ENCODE measurements at regions not wholly inside any gene's neighbourhood (a gene's known extent, or its start where the extent isn't known, plus 50 kb on each side); places are given as distances from the start of the nearest gene placed in this dataset.

- intact Hi-C loops (cut with micrococcal nuclease; ENCODE audit: unreplicated experiment) = no loop called here
- H3K4me1 ChIP-seq (ENCODE audit: insufficient read depth, low read length, poor library complexity, severe bottlenecking) = no peaks in the 10 kb centered on the region
- H3K4me3 ChIP-seq (ENCODE audit: low read depth, low read length, poor library complexity, severe bottlenecking) = no peak overlapping the region
- H3K36me3 ChIP-seq (ENCODE audit: insufficient read depth, low read length, poor library complexity, severe bottlenecking) = no peaks in the 10 kb centered on the region
- BruUV-seq (replicated peaks) = no TSS peak
- H3K27ac ChIP-seq (ENCODE audit: low read depth, low read length, poor library complexity, severe bottlenecking) = no peak overlapping the region
- H3K9me3 ChIP-seq (ENCODE audit: low read depth, low read length, poor library complexity, severe bottlenecking) = no peaks in the 10 kb centered on the region
- ChIA-PET CTCF (no interaction called here), POLR2A (ENCODE audit: low non-redundant PET) (no interaction called here)
- no peak for TF ChIP-seq EZH2 (IDR thresholded peaks at IDR 0.05; ENCODE audit: borderline replicate concordance, low read depth, low read length, poor library complexity, severe bottlenecking)
- TF ChIP-seq CTCF (conservative IDR thresholded peaks at IDR 0.05; ENCODE audit: low read depth, low read length) = no peak
- H3K27me3 ChIP-seq (replicated peaks; ENCODE audit: insufficient read depth, low read depth, low read length, poor library complexity) = no peaks in the 10 kb centered on the region
- no peak for DNase-seq (ENCODE audit: low spot score)
Measured at GRCh38 chrX:1933964-1934363, 319.1 kb downstream of the ASMT start.

- no peaks in the 10 kb centered on the region for H3K36me3 ChIP-seq (ENCODE audit: insufficient read depth, low read length, poor library complexity, severe bottlenecking)
- no TSS peak for BruUV-seq (replicated peaks)
- no peak overlapping the region for H3K27ac ChIP-seq (ENCODE audit: low read depth, low read length, poor library complexity, severe bottlenecking)
- POLR2A ChIA-PET (ENCODE audit: low non-redundant PET) = no interaction called here
- H3K27me3 ChIP-seq (replicated peaks; ENCODE audit: insufficient read depth, low read depth, low read length, poor library complexity) = no peaks in the 10 kb centered on the region
- no peaks in the 10 kb centered on the region for H3K9me3 ChIP-seq (ENCODE audit: low read depth, low read length, poor library complexity, severe bottlenecking)
- H3K4me3 ChIP-seq (ENCODE audit: low read depth, low read length, poor library complexity, severe bottlenecking) = no peak overlapping the region
- DNase-seq (ENCODE audit: low spot score) = no peak
- no peaks in the 10 kb centered on the region for H3K4me1 ChIP-seq (ENCODE audit: insufficient read depth, low read length, poor library complexity, severe bottlenecking)
- CTCF ChIA-PET = no interaction called here
- TF ChIP-seq EZH2 (IDR thresholded peaks at IDR 0.05; ENCODE audit: borderline replicate concordance, low read depth, low read length, poor library complexity, severe bottlenecking) (no peak), CTCF (conservative IDR thresholded peaks at IDR 0.05; ENCODE audit: low read depth, low read length) (no peak; the same call in 1 of the 2 replicates)
- intact Hi-C loops (cut with micrococcal nuclease; ENCODE audit: unreplicated experiment) = no loop called here
Measured at GRCh38 chrX:1935805-1936204, 320.9 kb downstream of the ASMT start.

GRCh38 chrX:1938190-1938589, 323.3 kb downstream of the ASMT start:
- Histone ChIP-seq H3K9me3 (ENCODE audit: low read depth, low read length, poor library complexity, severe bottlenecking) (no peaks in the 10 kb centered on the region), H3K36me3 (ENCODE audit: insufficient read depth, low read length, poor library complexity, severe bottlenecking) (no peaks in the 10 kb centered on the region), H3K4me1 (ENCODE audit: insufficient read depth, low read length, poor library complexity, severe bottlenecking) (no peaks in the 10 kb centered on the region), H3K27me3 (replicated peaks; ENCODE audit: insufficient read depth, low read depth, low read length, poor library complexity) (no peaks in the 10 kb centered on the region), H3K27ac (ENCODE audit: low read depth, low read length, poor library complexity, severe bottlenecking) (no peak overlapping the region), H3K4me3 (ENCODE audit: low read depth, low read length, poor library complexity, severe bottlenecking) (no peak overlapping the region)
- no peak for DNase-seq (ENCODE audit: low spot score)
- ChIA-PET CTCF (no interaction called here), POLR2A (ENCODE audit: low non-redundant PET) (no interaction called here)
- TF ChIP-seq EZH2 (IDR thresholded peaks at IDR 0.05; ENCODE audit: borderline replicate concordance, low read depth, low read length, poor library complexity, severe bottlenecking) = no peak
- no peak for TF ChIP-seq CTCF (conservative IDR thresholded peaks at IDR 0.05; ENCODE audit: low read depth, low read length)
- BruUV-seq (replicated peaks) = no TSS peak
- intact Hi-C loops (cut with micrococcal nuclease; ENCODE audit: unreplicated experiment) = no loop called here
